K562 (cell line): ENCODE measurements at regions not wholly inside any gene's neighbourhood (a gene's known extent, or its start where the extent isn't known, plus 50 kb on each side); places are given as distances from the start of the nearest gene placed in this dataset.

ENCODE experiments used
- ATAC-seq: fragments of 200-7000 bp; cut with Tn5 transposase; 3 replicates; pipeline ENCODE4 v1.9.1; 2020; ENCODE audit warnings: moderate library complexity
- BruUV-seq: library from RNA; stranded (reverse); fragments of 400-500 nt; replicated peaks from 2 replicates; lab custom pipeline; 2021; lab: Mats Ljungman, UMichigan
- CTCF ChIA-PET: fragments of 300-600 bp; formaldehyde crosslinking; extraction: SDS; loops from one replicate; lab custom pipeline; 2021; ENCODE audit warnings: low intra/inter-chr PET ratio; lab: Yijun Ruan, JAX
- POLR2A ChIA-PET: fragments of 300-600, 350-650 bp; sonication (Branson Sonifier 250); formaldehyde crosslinking; extraction: SDS; loops from one replicate; lab custom pipeline; 2021; ENCODE audit warnings: antibody characterized with exemption, inconsistent platforms; lab: Yijun Ruan, JAX
- DNase-seq, 4 experiments: peaks; one replicate each; pipeline versions ENCODE4 v3.0.0 to v3.0.0-alpha.2; 2011 to 2018; ENCODE audit warnings: low spot score in 3 of 4, mixed read lengths in 3 of 4; ENCODE audit errors: extremely low read depth in 1 of 4
- FAIRE-seq: peaks from 2 replicates; lab custom pipeline; 2011; peaks lifted over from hg19 to GRCh38; lab: Jason Lieb, UNC
- H2AFZ ChIP-seq: 2 replicates; pipeline ENCODE4 v1.6.0; 2011; ENCODE audit warnings: low read depth, low read length, control low read depth, inconsistent platforms
- H3K27ac ChIP-seq: fragments of 200-600 bp; 3 replicates; pipeline ENCODE4 v1.8.0; 2011; ENCODE audit warnings: low read depth, mild to moderate bottlenecking, control low read depth, inconsistent platforms, low read length, moderate library complexity, mixed read lengths; ENCODE audit errors: extremely low read depth
- H3K27me3 ChIP-seq, 2 experiments: fragments of 300-600 bp in 1 of 2; 2 replicates in 1 of 2; 3 replicates in 1 of 2; pipeline versions ENCODE4 v1.6.0 to v1.8.0; 2011; ENCODE audit warnings: inconsistent platforms in 2 of 2, low read length in 2 of 2, mild to moderate bottlenecking in 1 of 2, mixed read lengths in 1 of 2, moderate library complexity in 1 of 2; ENCODE audit not compliant: control insufficient read depth in 2 of 2, insufficient read depth in 2 of 2
- H3K36me3 ChIP-seq: fragments of 300-600 bp; 3 replicates; pipeline ENCODE4 v1.8.0; 2011; ENCODE audit warnings: mild to moderate bottlenecking, low read length, inconsistent platforms; ENCODE audit not compliant: control insufficient read depth, insufficient read depth
- H3K4me1 ChIP-seq, 2 experiments: fragments of 200-600 bp in 1 of 2; replicated peaks in 1 of 2; 2 replicates in 1 of 2; 3 replicates in 1 of 2; pipeline versions ENCODE4 v1.5.1 to v1.8.0; 2011; ENCODE audit warnings: inconsistent platforms in 2 of 2, low read length in 2 of 2, mild to moderate bottlenecking in 1 of 2, mixed read lengths in 1 of 2, moderate library complexity in 1 of 2; ENCODE audit not compliant: control insufficient read depth in 2 of 2, insufficient read depth in 2 of 2
- H3K4me2 ChIP-seq: 2 replicates; pipeline ENCODE4 v1.6.1; 2011; ENCODE audit warnings: low read length, control low read depth, inconsistent platforms, mixed read lengths; ENCODE audit not compliant: insufficient read depth
- H3K4me3 ChIP-seq: fragments of 200-600 bp; sonication (generic), shearing (Covaris generic); 2 replicates; pipeline ENCODE4 v1.5.1; 2016; ENCODE audit warnings: control low read depth, inconsistent platforms
- H3K79me2 ChIP-seq: fragments of 200-600 bp; 3 replicates; pipeline ENCODE4 v1.8.0; 2011; ENCODE audit warnings: low read length, inconsistent platforms; ENCODE audit not compliant: control insufficient read depth, insufficient read depth
- H3K9ac ChIP-seq, 2 experiments: 2 replicates each; pipeline versions ENCODE4 v1.6.0 to v1.6.1; 2011; ENCODE audit warnings: low read depth in 2 of 2, low read length in 2 of 2, control low read depth in 1 of 2, inconsistent platforms in 1 of 2, mild to moderate bottlenecking in 1 of 2, mixed read lengths in 1 of 2; ENCODE audit not compliant: insufficient read depth in 1 of 2
- H3K9me1 ChIP-seq: one replicate; pipeline ENCODE4 v1.6.0; 2011; ENCODE audit warnings: inconsistent platforms, mild to moderate bottlenecking, low read length, moderate library complexity; ENCODE audit not compliant: control insufficient read depth, insufficient read depth
- H3K9me3 ChIP-seq: replicated peaks from 2 replicates; pipeline ENCODE4 v1.5.1; 2011; ENCODE audit warnings: low read depth, low read length, inconsistent platforms; ENCODE audit not compliant: control insufficient read depth, insufficient read depth
- H4K20me1 ChIP-seq: replicated peaks from 2 replicates; pipeline ENCODE4 v1.6.1; 2011; ENCODE audit warnings: low read length, inconsistent platforms, mixed read lengths; ENCODE audit not compliant: control insufficient read depth, insufficient read depth
- ARID2 ChIP-seq: fragments of 450-650 bp; IDR thresholded peaks from 2 replicates; pipeline ENCODE4 v1.6.1; 2017; ENCODE audit warnings: antibody characterized with exemption, mild to moderate bottlenecking
- HIVEP1 ChIP-seq: fragments of 250-450 bp; sonication (Bioruptor Pico); IDR thresholded peaks from 2 replicates; pipeline ENCODE4 v1.4.0; 2020; ENCODE audit warnings: mild to moderate bottlenecking
- KHSRP ChIP-seq: fragments of 450-650 bp; IDR thresholded peaks from 2 replicates; pipeline ENCODE4 v1.6.1; 2017
- NR2C1 ChIP-seq, 2 experiments: fragments of 450-650 bp; IDR thresholded peaks; 2 replicates each; pipeline ENCODE4 v1.6.1; 2017; ENCODE audit warnings: mild to moderate bottlenecking in 2 of 2, antibody characterized with exemption in 1 of 2, inconsistent platforms in 1 of 2, missing compliant biosample characterization in 1 of 2, missing genetic modification characterization in 1 of 2
- POU5F1 ChIP-seq: fragments of 150-350 bp; IDR thresholded peaks from 2 replicates; pipeline ENCODE4 v1.6.1; 2014; ENCODE audit warnings: borderline replicate concordance, low read length, low read depth, mild to moderate bottlenecking; ENCODE audit not compliant: partially characterized antibody
- SRF ChIP-seq, 2 experiments: fragments of 250-450, 450-650 bp in 1 of 2; sonication (Bioruptor Pico) in 1 of 2; sonication (generic) in 1 of 2; formaldehyde crosslinking; IDR thresholded peaks; 2 replicates each; pipeline versions ENCODE4 v1.5.0 to v1.5.1; 2020 to 2022; ENCODE audit warnings: mild to moderate bottlenecking in 1 of 2, missing genetic modification reagents in 1 of 2
- TAF15 ChIP-seq: fragments of 200-400 bp; formaldehyde crosslinking; IDR thresholded peaks from 2 replicates; pipeline ENCODE4 v1.6.1; 2017; ENCODE audit warnings: mild to moderate bottlenecking, low read depth, low read length, moderate library complexity
- ZNF274 ChIP-seq: IDR thresholded peaks from 2 replicates; pipeline ENCODE4 v1.6.1; 2011; ENCODE audit warnings: low read depth, mild to moderate bottlenecking, low read length, moderate library complexity, borderline replicate concordance
- ZNF3 ChIP-seq: fragments of 250-450 bp; sonication (Bioruptor Pico); IDR thresholded peaks from 2 replicates; pipeline ENCODE4 v1.5.0; 2021; ENCODE audit warnings: mild to moderate bottlenecking, moderate library complexity
- ZNF785 ChIP-seq: fragments of 250-450 bp; sonication (Bioruptor Pico); IDR thresholded peaks from 2 replicates; pipeline ENCODE4 v1.4.0; 2020; ENCODE audit warnings: mild to moderate bottlenecking
- WGBS: fragments of 100-300 bp; shearing (Covaris generic); methylation state at CpG from one replicate; pipeline ENCODE4 v1.1.6; 2016; ENCODE audit warnings: low coverage, mixed read lengths; ENCODE audit not compliant: insufficient coverage; ENCODE audit errors: missing lambda C conversion rate; 5-methylcytosine and 5-hydroxymethylcytosine counted together
- in situ Hi-C: fragments of 300-500 bp; cut with MboI; formaldehyde crosslinking; loops from 4 replicates; pipeline ENCODE4 v1.15.0; 2018; ENCODE audit warnings: inconsistent platforms, mixed read lengths
- intact Hi-C: fragments of 100-400 bp; cut with micrococcal nuclease; formaldehyde crosslinking; loops from 2 replicates; pipeline ENCODE4 v1.14.2; 2022
- TF ChIP-seq, protein P1 (sequence below): fragments of 250-450 bp; sonication (Bioruptor Pico); IDR thresholded peaks from 2 replicates; pipeline ENCODE4 v1.8.0; 2022; ENCODE audit warnings: moderate library complexity, mild to moderate bottlenecking, inconsistent platforms
- TF ChIP-seq, protein P2 (sequence below): IDR thresholded peaks from 2 replicates; pipeline ENCODE4 v1.6.1; 2016; ENCODE audit warnings: missing genetic modification characterization, missing compliant biosample characterization

DNA sequence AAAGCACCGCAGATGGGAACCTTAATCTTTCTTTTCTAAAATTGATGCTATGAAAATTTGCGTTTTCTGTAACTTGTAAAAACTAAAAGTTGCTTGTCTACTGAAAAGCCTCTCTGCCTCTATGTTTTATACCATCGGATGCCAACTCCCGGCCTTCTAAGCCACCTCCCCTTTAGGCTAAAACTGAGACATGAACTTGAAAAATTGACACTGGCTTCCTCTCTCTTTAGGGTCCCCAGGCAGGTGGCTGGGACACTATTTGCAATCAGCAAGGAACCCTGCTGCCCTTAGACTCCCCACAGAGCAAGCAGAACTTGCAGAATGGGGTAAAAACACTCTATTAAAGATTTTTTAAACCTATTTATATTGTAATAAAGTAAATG is 151.1 kb upstream of the CAMK1G start (continued):
- no peak for TF ChIP-seq HIVEP1
- TF ChIP-seq NR2C1 (IDR thresholded peaks at IDR 0.05), result no peak
- TF ChIP-seq NR2C1 (tag; IDR thresholded peaks at IDR 0.05), result no peak
- TF ChIP-seq SRF (CRISPR knock-in tag; IDR thresholded peaks at IDR 0.05), result no peak
- no peak for TF ChIP-seq TAF15
- no peak for TF ChIP-seq KHSRP
- TF ChIP-seq ZNF785 (CRISPR knock-in tag), result no peak
- no peak for TF ChIP-seq ZNF274
- TF ChIP-seq, protein P1, sequence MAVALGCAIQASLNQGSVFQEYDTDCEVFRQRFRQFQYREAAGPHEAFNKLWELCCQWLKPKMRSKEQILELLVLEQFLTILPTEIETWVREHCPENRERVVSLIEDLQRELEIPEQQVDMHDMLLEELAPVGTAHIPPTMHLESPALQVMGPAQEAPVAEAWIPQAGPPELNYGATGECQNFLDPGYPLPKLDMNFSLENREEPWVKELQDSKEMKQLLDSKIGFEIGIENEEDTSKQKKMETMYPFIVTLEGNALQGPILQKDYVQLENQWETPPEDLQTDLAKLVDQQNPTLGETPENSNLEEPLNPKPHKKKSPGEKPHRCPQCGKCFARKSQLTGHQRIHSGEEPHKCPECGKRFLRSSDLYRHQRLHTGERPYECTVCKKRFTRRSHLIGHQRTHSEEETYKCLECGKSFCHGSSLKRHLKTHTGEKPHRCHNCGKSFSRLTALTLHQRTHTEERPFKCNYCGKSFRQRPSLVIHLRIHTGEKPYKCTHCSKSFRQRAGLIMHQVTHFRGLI (CRISPR knock-in tag), result no peak
- no peak for TF ChIP-seq POU5F1

GRCh38 chr1:209433649-209434031 is 149.9 kb upstream of the CAMK1G start:
- Histone ChIP-seq H3K27ac (no peak overlapping the region), H2AFZ (no peak overlapping the region), H3K9me1 (no peaks in the 10 kb centered on the region), H3K9me3 (no peaks in the 10 kb centered on the region), H3K27me3 (no peaks in the 10 kb centered on the region; a peak in 1 of 5 replicates), H3K36me3 (no peaks in the 10 kb centered on the region), H3K4me1 (no peaks in the 10 kb centered on the region), H3K79me2 (no peaks in the 10 kb centered on the region), H3K4me3 (no peak overlapping the region), H3K9ac (no peak overlapping the region), H4K20me1 (no peaks in the 10 kb centered on the region), H3K4me2 (no peak overlapping the region)
- POLR2A ChIA-PET, result no interaction called here
- FAIRE-seq (no peak), DNase-seq (no peak), ATAC-seq (no peak)
- BruUV-seq, result no TSS peak
- in situ Hi-C loops (no loop called here), intact Hi-C loops (no loop called here)
- CTCF ChIA-PET, result interaction anchor here (0.6 kb wide), 1 partner anchor 81 kb away, joined by 5 read pairs; no protein-coding TSS in a partner anchor
- TF ChIP-seq ARID2 (no peak), ZNF3 (CRISPR knock-in tag) (no peak)
- TF ChIP-seq, protein P2, sequence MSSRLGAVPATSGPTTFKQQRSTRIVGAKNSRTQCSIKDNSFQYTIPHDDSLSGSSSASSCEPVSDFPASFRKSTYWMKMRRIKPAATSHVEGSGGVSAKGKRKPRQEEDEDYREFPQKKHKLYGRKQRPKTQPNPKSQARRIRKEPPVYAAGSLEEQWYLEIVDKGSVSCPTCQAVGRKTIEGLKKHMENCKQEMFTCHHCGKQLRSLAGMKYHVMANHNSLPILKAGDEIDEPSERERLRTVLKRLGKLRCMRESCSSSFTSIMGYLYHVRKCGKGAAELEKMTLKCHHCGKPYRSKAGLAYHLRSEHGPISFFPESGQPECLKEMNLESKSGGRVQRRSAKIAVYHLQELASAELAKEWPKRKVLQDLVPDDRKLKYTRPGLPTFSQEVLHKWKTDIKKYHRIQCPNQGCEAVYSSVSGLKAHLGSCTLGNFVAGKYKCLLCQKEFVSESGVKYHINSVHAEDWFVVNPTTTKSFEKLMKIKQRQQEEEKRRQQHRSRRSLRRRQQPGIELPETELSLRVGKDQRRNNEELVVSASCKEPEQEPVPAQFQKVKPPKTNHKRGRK, result no peak
- WGBS, result 0% methylated on average over 3 of the region's 3 CpGs
